BLaER1 treated with 17β-estradiol and CSF1 and Interleukin-3, amounts not matched to agents 10 nM and 100 nM (cell line): ENCODE measurements at regions not wholly inside any gene's neighbourhood (a gene's known extent, or its start where the extent isn't known, plus 50 kb on each side); places are given as distances from the start of the nearest gene placed in this dataset.

ENCODE experiments used
- H3K27ac ChIP-seq, 11 experiments: shearing (Covaris generic); formaldehyde crosslinking; 2 replicates each; pipeline ENCODE4 v1.8.1; 2022
- H3K27me3 ChIP-seq, 11 experiments: shearing (Covaris generic); formaldehyde crosslinking; 2 replicates each; pipeline ENCODE4 v1.8.1; 2022
- H3K36me3 ChIP-seq, 11 experiments: shearing (Covaris generic); formaldehyde crosslinking; 2 replicates each; pipeline ENCODE4 v1.8.1; 2022
- H3K4me1 ChIP-seq, 10 experiments: shearing (Covaris generic); formaldehyde crosslinking; 2 replicates each; pipeline ENCODE4 v1.8.1; 2022
- H3K4me2 ChIP-seq, 11 experiments: shearing (Covaris generic); formaldehyde crosslinking; 2 replicates each; pipeline ENCODE4 v1.8.1; 2022
- H3K4me3 ChIP-seq, 10 experiments: shearing (Covaris generic); formaldehyde crosslinking; 2 replicates each; pipeline ENCODE4 v1.8.1; 2022
- H3K9ac ChIP-seq, 11 experiments: shearing (Covaris generic); formaldehyde crosslinking; 2 replicates each; pipeline ENCODE4 v1.8.1; 2022
- H3K9me3 ChIP-seq, 11 experiments: shearing (Covaris generic); formaldehyde crosslinking; replicated peaks in 1 of 11; 2 replicates each; pipeline ENCODE4 v1.8.1; 2022
- H4K20me1 ChIP-seq, 11 experiments: shearing (Covaris generic); formaldehyde crosslinking; 2 replicates each; pipeline ENCODE4 v1.8.1; 2022
- Cebpa-rat ChIP-seq, 11 experiments: shearing (Covaris generic); IDR thresholded peaks; 2 replicates each; pipeline ENCODE4 v1.8.1; 2022

GRCh38 chr2:185428000-185428399 lies 310.6 kb upstream of the FSIP2 start:
- H3K27me3 ChIP-seq, result no peaks in the 10 kb centered on the region
- H3K4me3 ChIP-seq, result no peak overlapping the region
- no peak overlapping the region for H3K4me2 ChIP-seq
- no peak for TF ChIP-seq Cebpa-rat (IDR thresholded peaks at IDR 0.05)
- H3K27ac ChIP-seq, result no peak overlapping the region
- no peaks in the 10 kb centered on the region for H3K9me3 ChIP-seq
- H3K4me1 ChIP-seq, result no peaks in the 10 kb centered on the region
- no peak overlapping the region for H3K9ac ChIP-seq
- H4K20me1 ChIP-seq, result no peaks in the 10 kb centered on the region
- H3K36me3 ChIP-seq, result no peaks in the 10 kb centered on the region

- Histone ChIP-seq H3K9me3 (no peaks in the 10 kb centered on the region), H3K4me1 (no peaks in the 10 kb centered on the region), H4K20me1 (no peaks in the 10 kb centered on the region), H3K36me3 (no peaks in the 10 kb centered on the region), H3K4me2 (no peak overlapping the region), H3K9ac (no peak overlapping the region), H3K27me3 (no peaks in the 10 kb centered on the region), H3K27ac (no peak overlapping the region), H3K4me3 (no peak overlapping the region)
- no peak for TF ChIP-seq Cebpa-rat (IDR thresholded peaks at IDR 0.05)
Measured at GRCh38 chr2:185433824-185434223, 304.8 kb upstream of the FSIP2 start.

- H3K4me2 ChIP-seq, result no peak overlapping the region
- H3K27me3 ChIP-seq, result no peaks in the 10 kb centered on the region
- no peaks in the 10 kb centered on the region for H3K4me1 ChIP-seq
- TF ChIP-seq Cebpa-rat (IDR thresholded peaks at IDR 0.05), result no peak
- no peak overlapping the region for H3K27ac ChIP-seq
- H3K9me3 ChIP-seq, result no peaks in the 10 kb centered on the region
- H3K36me3 ChIP-seq, result no peaks in the 10 kb centered on the region
- H3K4me3 ChIP-seq, result no peak overlapping the region
- no peak overlapping the region for H3K9ac ChIP-seq
- no peaks in the 10 kb centered on the region for H4K20me1 ChIP-seq
Measured at GRCh38 chr2:185436787-185437372, 301.7 kb upstream of the FSIP2 start.

DNA sequence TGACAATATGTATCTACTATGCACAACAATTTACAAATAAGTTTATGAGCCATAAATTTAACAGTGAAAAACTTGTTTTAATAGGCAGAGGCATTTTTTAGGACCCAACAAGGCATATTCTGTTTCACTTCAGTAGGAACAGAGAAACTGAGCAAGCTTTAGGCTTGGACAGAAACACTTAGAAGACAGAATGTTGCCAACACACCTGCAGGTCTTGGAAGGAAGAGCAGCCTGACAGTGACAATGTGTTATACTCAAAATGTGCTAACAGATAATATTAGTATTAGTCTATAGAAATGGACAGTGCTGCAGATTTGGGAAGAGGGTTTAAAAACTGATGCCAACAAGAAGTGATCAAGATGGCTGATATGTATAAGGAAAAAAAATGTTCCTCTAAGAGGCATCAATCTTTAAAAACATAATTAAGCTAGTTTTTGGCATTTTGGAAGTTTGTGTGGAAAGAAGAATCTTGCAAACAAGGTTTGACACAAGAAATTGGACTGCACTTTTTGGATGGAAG lies 297.1 kb upstream of the FSIP2 start:
- TF ChIP-seq Cebpa-rat (IDR thresholded peaks at IDR 0.05), result no peak
- Histone ChIP-seq H3K4me3 (no peak overlapping the region), H3K4me1 (no peaks in the 10 kb centered on the region), H3K27me3 (no peaks in the 10 kb centered on the region), H3K9ac (no peak overlapping the region), H3K4me2 (no peak overlapping the region), H3K9me3 (no peaks in the 10 kb centered on the region), H3K27ac (no peak overlapping the region), H4K20me1 (no peaks in the 10 kb centered on the region), H3K36me3 (no peaks in the 10 kb centered on the region)

- no peaks in the 10 kb centered on the region for H3K27me3 ChIP-seq
- no peak overlapping the region for H3K4me3 ChIP-seq
- H3K9ac ChIP-seq, result no peak overlapping the region
- H3K27ac ChIP-seq, result no peak overlapping the region
- no peaks in the 10 kb centered on the region for H3K36me3 ChIP-seq
- peaks cover 0 to 6% (median 0%) of the 10 kb centered on the region in 11 experiments; a peak in 4 of 22 replicates for H3K9me3 ChIP-seq
- no peak for TF ChIP-seq Cebpa-rat (IDR thresholded peaks at IDR 0.05)
- no peaks in the 10 kb centered on the region for H3K4me1 ChIP-seq
- H3K4me2 ChIP-seq, result no peak overlapping the region
- no peaks in the 10 kb centered on the region for H4K20me1 ChIP-seq
Measured at GRCh38 chr2:185456517-185456916, 282.1 kb upstream of the FSIP2 start.

DNA sequence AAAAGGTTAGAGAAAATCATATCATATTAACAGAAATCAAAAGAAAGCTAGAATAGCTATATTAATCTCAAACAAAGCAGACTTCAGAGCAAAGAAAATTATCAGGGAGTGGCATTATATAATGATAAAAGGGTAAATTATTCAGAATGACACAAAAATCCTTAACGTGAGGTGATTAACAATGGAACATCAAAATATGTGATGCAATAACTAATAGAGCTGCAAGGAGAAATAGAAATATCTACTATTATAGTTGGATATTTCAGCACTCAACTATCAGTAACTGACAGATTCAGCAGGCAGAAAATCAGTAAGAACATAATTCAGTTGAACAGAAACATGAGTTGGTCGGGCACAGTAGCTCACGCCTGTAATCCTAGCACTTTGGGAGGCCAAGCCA lies 275.1 kb upstream of the FSIP2 start:
- TF ChIP-seq Cebpa-rat (IDR thresholded peaks at IDR 0.05), result no peak
- Histone ChIP-seq H3K9me3 (peaks cover 0 to 9% (median 0%) of the 10 kb centered on the region in 11 experiments; a peak in 4 of 22 replicates), H3K36me3 (no peaks in the 10 kb centered on the region), H3K4me2 (no peak overlapping the region), H3K27ac (no peak overlapping the region), H3K4me1 (no peaks in the 10 kb centered on the region), H4K20me1 (no peaks in the 10 kb centered on the region), H3K27me3 (no peaks in the 10 kb centered on the region), H3K9ac (no peak overlapping the region), H3K4me3 (no peak overlapping the region)

GRCh38 chr2:185466915-185467314 lies 271.7 kb upstream of the FSIP2 start:
- Histone ChIP-seq H3K9me3 (peaks cover 0 to 9% (median 0%) of the 10 kb centered on the region in 11 experiments; a peak in 4 of 22 replicates), H3K4me1 (no peaks in the 10 kb centered on the region), H4K20me1 (no peaks in the 10 kb centered on the region), H3K27me3 (no peaks in the 10 kb centered on the region), H3K4me2 (no peak overlapping the region), H3K27ac (no peak overlapping the region), H3K9ac (no peak overlapping the region), H3K4me3 (no peak overlapping the region), H3K36me3 (no peaks in the 10 kb centered on the region)
- no peak for TF ChIP-seq Cebpa-rat (IDR thresholded peaks at IDR 0.05)

DNA sequence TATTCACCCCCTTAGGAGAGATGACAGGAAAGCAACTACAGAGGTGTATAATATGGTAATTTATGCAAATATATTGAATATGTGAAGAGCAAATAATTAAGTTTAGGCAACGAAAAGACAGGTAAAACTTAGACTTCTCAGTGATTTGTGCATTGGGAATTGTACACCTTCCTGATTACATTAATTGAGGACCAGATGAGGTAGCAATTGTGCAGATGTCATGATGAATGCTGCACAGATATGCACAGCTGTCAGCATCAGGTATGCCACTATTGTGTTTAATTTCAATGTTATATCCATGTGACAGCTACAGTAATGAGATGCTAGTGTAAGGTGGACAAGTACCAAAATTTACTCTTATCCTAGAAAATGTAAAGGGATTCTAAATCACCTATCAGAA lies 267.2 kb upstream of the FSIP2 start:
- H3K4me3 ChIP-seq, result no peak overlapping the region
- TF ChIP-seq Cebpa-rat (IDR thresholded peaks at IDR 0.05), result no peak
- peaks cover 2 to 15% (median 11%) of the 10 kb centered on the region in 11 experiments; a peak in 14 of 22 replicates for H3K9me3 ChIP-seq
- H3K4me1 ChIP-seq, result no peaks in the 10 kb centered on the region
- H3K36me3 ChIP-seq, result no peaks in the 10 kb centered on the region
- no peaks in the 10 kb centered on the region for H4K20me1 ChIP-seq
- no peak overlapping the region for H3K9ac ChIP-seq
- H3K27ac ChIP-seq, result no peak overlapping the region
- H3K27me3 ChIP-seq, result no peaks in the 10 kb centered on the region
- H3K4me2 ChIP-seq, result no peak overlapping the region

DNA sequence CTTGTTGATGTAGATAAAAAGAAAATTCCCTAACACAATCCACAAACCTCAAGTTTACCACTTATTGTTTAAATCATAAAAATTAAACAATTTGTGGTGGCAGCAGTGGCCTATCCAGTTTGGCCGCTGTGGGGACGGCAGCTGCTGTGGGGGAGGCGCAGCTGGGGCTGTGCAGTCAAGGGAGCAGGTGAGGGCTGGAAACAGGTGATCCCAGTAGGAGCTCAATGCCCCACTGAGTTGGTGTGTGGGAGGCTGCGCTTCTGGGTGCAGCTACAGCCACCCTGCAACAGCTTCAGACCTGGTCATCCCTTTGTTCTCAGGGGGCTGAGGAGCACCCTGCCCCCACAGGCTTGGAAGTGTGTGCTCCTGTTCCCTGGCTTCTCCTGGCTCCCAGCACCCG lies 266.0 kb upstream of the FSIP2 start:
- no peaks in the 10 kb centered on the region for H3K36me3 ChIP-seq
- TF ChIP-seq Cebpa-rat (IDR thresholded peaks at IDR 0.05), result no peak
- no peak overlapping the region for H3K4me3 ChIP-seq
- H3K4me1 ChIP-seq, result no peaks in the 10 kb centered on the region
- H3K9me3 ChIP-seq, result peaks cover 0 to 15% (median 11%) of the 10 kb centered on the region in 11 experiments; a peak in 12 of 22 replicates
- no peaks in the 10 kb centered on the region for H3K27me3 ChIP-seq
- H3K4me2 ChIP-seq, result no peak overlapping the region
- H3K27ac ChIP-seq, result no peak overlapping the region
- H4K20me1 ChIP-seq, result no peaks in the 10 kb centered on the region
- H3K9ac ChIP-seq, result no peak overlapping the region

DNA sequence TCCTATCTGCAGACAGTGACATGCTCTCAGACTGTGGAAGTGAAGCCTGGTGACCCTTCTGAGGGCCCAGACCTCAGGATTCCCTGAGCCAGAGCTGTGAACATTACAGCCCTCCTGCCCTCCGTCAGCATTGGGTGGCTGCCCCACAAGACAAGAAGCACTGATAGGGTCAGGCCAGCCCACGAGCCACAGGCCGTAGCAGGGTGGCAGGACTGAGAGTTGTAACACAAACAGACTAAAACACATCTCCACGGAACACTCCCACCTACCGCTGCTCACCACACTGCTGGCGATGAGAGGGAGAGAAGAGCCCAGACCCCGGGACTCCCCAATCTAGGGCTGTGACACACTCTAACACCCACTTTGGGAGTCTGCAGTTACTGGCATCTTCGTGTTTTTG lies 264.8 kb upstream of the FSIP2 start:
- Histone ChIP-seq H3K27me3 (no peaks in the 10 kb centered on the region), H3K9ac (no peak overlapping the region), H3K36me3 (no peaks in the 10 kb centered on the region), H4K20me1 (no peaks in the 10 kb centered on the region), H3K9me3 (peaks cover 0 to 15% (median 11%) of the 10 kb centered on the region in 11 experiments; a peak in 12 of 22 replicates), H3K4me1 (no peaks in the 10 kb centered on the region), H3K27ac (no peak overlapping the region), H3K4me2 (no peak overlapping the region), H3K4me3 (no peak overlapping the region)
- TF ChIP-seq Cebpa-rat (IDR thresholded peaks at IDR 0.05), result no peak
